Heart right ventricle (tissue), 16 donors: ENCODE measurements at regions not wholly inside any gene's neighbourhood (a gene's known extent, or its start where the extent isn't known, plus 50 kb on each side); places are given as distances from the start of the nearest gene placed in this dataset.

Experiments used
- ATAC-seq, 8 donors: fragments of 200-7000 bp; cut with Tn5 transposase; one replicate each; pipeline ENCODE4 v1.9.1; 2020; ENCODE audit warnings: mild to moderate bottlenecking in 8 of 8, moderate library complexity in 8 of 8, moderate number of reproducible peaks in 1 of 8
- DNase-seq, 2 donors: peaks; one replicate each; pipeline ENCODE4 v3.0.0-alpha.2; 2020
- H3K27ac ChIP-seq, 10 donors: fragments of 200-600 bp; sonication (generic) in 2 of 10; one replicate each; pipeline versions ENCODE4 v1.5.0 to v1.8.0; 2020 to 2022; ENCODE audit warnings: mild to moderate bottlenecking in 3 of 10
- H3K27me3 ChIP-seq, 7 donors: fragments of 200-600 bp; one replicate each; pipeline ENCODE4 v1.8.0; 2021 to 2022; ENCODE audit warnings: mild to moderate bottlenecking in 2 of 7
- H3K36me3 ChIP-seq, 9 donors: fragments of 200-600 bp; sonication (generic) in 1 of 9; one replicate each; pipeline versions ENCODE4 v1.5.0 to v1.8.0; 2020 to 2022; ENCODE audit warnings: mild to moderate bottlenecking in 2 of 9
- H3K4me1 ChIP-seq, 9 donors: fragments of 200-600 bp; sonication (generic) in 1 of 9; one replicate each; pipeline versions ENCODE4 v1.5.0 to v1.8.0; 2020 to 2022; ENCODE audit warnings: mild to moderate bottlenecking in 4 of 9
- H3K4me3 ChIP-seq, 10 donors: fragments of 200-600 bp; sonication (generic) in 2 of 10; one replicate each; pipeline versions ENCODE4 v1.5.0 to v1.8.0; 2020 to 2022; ENCODE audit warnings: mild to moderate bottlenecking in 7 of 10, moderate library complexity in 2 of 10
- H3K9me3 ChIP-seq, 11 donors: fragments of 200-600 bp in 10 of 11; sonication (generic) in 2 of 11; one replicate each; pipeline versions ENCODE4 v1.5.0 to v1.8.0; 2013 to 2022; ENCODE audit warnings: mild to moderate bottlenecking in 2 of 11, control low read depth in 1 of 11, moderate library complexity in 1 of 11
- CTCF ChIP-seq, 9 donors: fragments of 200-600 bp; sonication (generic) in 2 of 9; IDR thresholded peaks; one replicate each; pipeline versions ENCODE4 v1.5.0 to v1.8.0; 2021 to 2022; ENCODE audit warnings: antibody characterized with exemption in 9 of 9, mild to moderate bottlenecking in 5 of 9, moderate library complexity in 1 of 9
- WGBS, 2 donors: extraction: QIAGEN DNeasy Blood & Tissue Kit; methylation state at CpG; one replicate each; pipeline ENCODE4 v1.1.7; 2013; ENCODE audit warnings: inconsistent platforms in 1 of 2; 5-methylcytosine and 5-hydroxymethylcytosine counted together
- intact Hi-C, 10 donors: fragments of 100-400 bp; cut with DNase I; formaldehyde crosslinking; loops; one replicate each; pipeline versions ENCODE4 v1.11.1 to v1.14.2; 2022
- donor health status: Arrhythmogenic right ventricular cardiomyopathy.
- donor health status: ischemic (EF 13 %, LVEDD 7.1; RV severe dilation, severe dysfunction).
- donor health status: healthy with polysubstance abuse.
- donor health status: DM: no; HTN: yes; CAD: no.
- donor health status: DM: no; HTN: no; CAD: no.
- donor health status: ischemic (EF 25% LVEDD 6.9; RV normal size, moderate dysfunction).
- donor health status: ischemic (EF 25% LVEDD 5.7; RV mildly dilated, moderate dysfunction).
- donor health status: healthy.
- donor health status: DM: yes; HTN: yes; CAD: no.
- donor health status: Ischemic cardiomyopathy.
- donor health status: ischemic (EF 35%, LVEDD 5.7; RV mildly dilated, moderate dysfunction).
- donor health status: nonischemic (EF 11% LVEDD 7.7; RV severe dilation, severe dysfunction).
- donor health status: DM: yes; HTN: yes; CAD: no.
- donor health status: PGD.
- donor health status: ischemic (EF 29% LVEDD 5.4; RV normal size, mild dysfunction).
- donor health status: nonischemic (EF 23%, LVEDD 6.1; RV moderate dilation, normal function).

GRCh38 chr14:98808494-98809407 is 463.2 kb downstream of the BCL11B start:
- ATAC-seq (no peak), DNase-seq (no peak)
- Histone ChIP-seq H3K27me3 (peaks cover 0 to 24% (median 5%) of the 10 kb centered on the region in 7 donors), H3K4me3 (no peak overlapping the region), H3K36me3 (no peaks in the 10 kb centered on the region), H3K9me3 (peaks cover 0 to 4% (median 0%) of the 10 kb centered on the region in 11 donors), H3K27ac (no peak overlapping the region), H3K4me1 (no peaks in the 10 kb centered on the region)
- intact Hi-C loops, result no loop called here
- no peak for TF ChIP-seq CTCF (IDR thresholded peaks at IDR 0.05)
- WGBS, 2 donors, result 58 to 62% methylated on average over 12 of the region's 12 CpGs

GRCh38 chr14:98816195-98816594 is 455.8 kb downstream of the BCL11B start:
- no peak for ATAC-seq
- Histone ChIP-seq H3K9me3 (no peaks in the 10 kb centered on the region), H3K27ac (no peak overlapping the region), H3K36me3 (no peaks in the 10 kb centered on the region), H3K27me3 (peaks cover 0 to 34% (median 17%) of the 10 kb centered on the region in 7 donors), H3K4me3 (no peak overlapping the region), H3K4me1 (no peaks in the 10 kb centered on the region)
- intact Hi-C loops, result no loop called here
- DNase-seq, result no peak
- WGBS, 2 donors, result 90 to 92% methylated on average over 8 of the region's 8 CpGs
- no peak for TF ChIP-seq CTCF (IDR thresholded peaks at IDR 0.05)

- H3K9me3 ChIP-seq, result no peaks in the 10 kb centered on the region
- TF ChIP-seq CTCF (IDR thresholded peaks at IDR 0.05), result no peak
- H3K27ac ChIP-seq, result no peak overlapping the region
- peaks cover 0 to 38% (median 16%) of the 10 kb centered on the region in 7 donors for H3K27me3 ChIP-seq
- no peaks in the 10 kb centered on the region for H3K36me3 ChIP-seq
- ATAC-seq (no peak), DNase-seq (no peak)
- intact Hi-C loops, result no loop called here
- H3K4me3 ChIP-seq, result no peak overlapping the region
- H3K4me1 ChIP-seq, result no peaks in the 10 kb centered on the region
- 49 to 71% methylated on average over 7 of the region's 7 CpGs for WGBS, 2 donors
These were observed 455.3 kb downstream of the BCL11B start for GRCh38 chr14:98816720-98817119.

GRCh38 chr14:98819132-98819866 is 452.7 kb downstream of the BCL11B start:
- Histone ChIP-seq H3K4me1 (no peaks in the 10 kb centered on the region), H3K27ac (no peak overlapping the region), H3K9me3 (no peaks in the 10 kb centered on the region), H3K36me3 (no peaks in the 10 kb centered on the region), H3K4me3 (no peak overlapping the region), H3K27me3 (peaks cover 0 to 28% (median 14%) of the 10 kb centered on the region in 7 donors)
- ATAC-seq (no peak), DNase-seq (no peak)
- intact Hi-C loops, result no loop called here
- 42% methylated on average over 9 of the region's 9 CpGs for WGBS, 2 donors
- no peak for TF ChIP-seq CTCF (IDR thresholded peaks at IDR 0.05)
